ENCODE measurements at regions not wholly inside any gene's neighbourhood (a gene's known extent, or its start where the extent isn't known, plus 50 kb on each side); places are given as distances from the start of the nearest gene placed in this dataset.
A peak's percentile ranks its signal among the peaks of the same experiment; 100 is the strongest.
"Not testable (repeated sequence)": the region's sequence is repeated elsewhere in the genome, so short reads cannot be mapped to it uniquely, and the experiment has no call there.

DNA sequence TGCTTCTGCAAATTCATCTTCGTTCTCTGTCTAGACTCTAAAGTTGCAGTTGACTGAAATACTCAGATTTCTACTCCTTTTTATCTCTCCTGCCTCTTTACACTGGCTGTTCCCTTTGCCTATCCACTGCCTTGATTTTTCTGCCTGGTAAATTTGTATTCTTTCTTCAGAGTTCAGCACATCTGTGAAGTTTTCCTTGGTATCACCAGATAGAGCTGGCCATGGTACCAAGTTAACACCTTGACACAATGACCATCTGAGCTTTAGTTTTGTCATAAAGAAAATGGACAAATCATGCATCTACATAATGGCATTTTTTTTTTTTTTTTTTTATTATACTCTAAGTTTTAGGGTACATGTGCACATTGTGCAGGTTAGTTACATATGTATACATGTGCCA, 143.0 kb downstream of the PPP1R3A start:
- DNase-seq = no peak

DNA sequence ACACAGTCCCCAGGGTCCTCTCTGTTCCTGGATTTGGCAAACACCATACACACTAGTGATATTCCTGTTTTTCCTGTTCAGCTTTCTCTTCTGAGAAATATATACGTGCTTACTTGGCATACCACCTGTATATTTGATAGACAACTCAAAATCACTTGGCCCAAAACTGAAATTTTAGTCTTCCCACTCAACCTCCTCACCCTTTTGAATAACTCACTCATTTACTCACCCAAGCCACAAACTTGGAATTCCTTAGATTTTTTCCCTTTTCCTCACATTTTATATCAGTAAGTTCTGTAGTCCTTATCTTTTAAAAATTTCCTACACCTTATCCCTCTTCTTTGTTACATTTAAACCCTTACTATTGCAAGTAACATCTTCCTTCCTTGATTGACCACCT, 143.4 kb downstream of the PPP1R3A start:
- DNase-seq = no peak

DNA sequence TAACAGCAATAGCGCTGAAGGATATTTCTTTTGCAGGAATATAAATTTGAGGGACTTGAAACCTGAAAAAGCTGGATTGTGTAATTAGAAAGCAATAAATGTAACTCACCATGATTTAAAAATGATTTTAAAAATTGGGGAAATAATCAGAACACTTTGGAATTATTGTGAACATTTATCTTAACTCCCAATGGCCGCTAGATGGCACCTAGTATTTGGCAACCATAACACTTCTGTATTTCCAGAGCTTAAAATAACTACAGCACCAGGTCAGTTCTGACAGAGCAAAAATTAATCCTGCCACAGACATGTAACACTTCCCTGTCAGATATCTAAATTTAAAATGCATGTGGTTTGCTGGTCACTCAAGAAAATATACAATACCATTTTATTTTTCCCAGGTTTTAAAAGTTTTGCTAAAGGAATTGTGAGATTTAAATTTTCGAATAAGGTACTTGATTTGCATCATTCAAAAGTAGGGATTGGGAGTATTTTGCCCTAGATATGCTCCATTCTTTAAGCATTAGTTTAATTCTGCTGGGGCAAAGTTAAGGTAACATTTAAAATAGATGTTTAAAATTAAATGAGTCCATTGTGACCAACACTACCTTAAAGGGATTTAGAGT, 144.5 kb downstream of the PPP1R3A start:
- DNase-seq = no peak

GRCh38 chr7:113770146-113770738, 148.6 kb downstream of the PPP1R3A start:
- DNase-seq = no peak

GRCh38 chr7:113768387-113768786, 150.4 kb downstream of the PPP1R3A start:
- DNase-seq = no peak

- DNase-seq = no peak
These were observed 154.3 kb downstream of the PPP1R3A start for GRCh38 chr7:113764401-113765035.

GRCh38 chr7:113763226-113763625, 155.6 kb downstream of the PPP1R3A start:
- no peak for DNase-seq

DNA sequence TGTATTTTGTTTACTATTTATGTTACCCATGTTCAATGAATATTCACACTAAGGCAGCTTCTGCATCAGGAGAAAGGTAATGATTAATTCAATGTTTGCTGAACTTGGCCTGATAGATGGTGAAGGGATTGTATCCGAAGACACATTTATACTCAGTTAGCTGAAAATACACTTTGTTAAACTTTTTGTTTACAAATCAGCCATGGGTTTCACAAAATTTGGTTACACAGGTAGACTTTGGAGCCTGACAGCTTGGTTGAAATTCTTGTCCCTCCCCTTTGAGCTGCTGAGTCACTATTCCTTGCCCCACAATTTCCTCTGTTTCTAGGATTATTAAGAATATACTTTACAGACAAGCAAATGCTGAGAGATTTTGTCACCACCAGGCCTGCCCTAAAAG, 162.6 kb downstream of the PPP1R3A start:
- no peak for DNase-seq

DNA sequence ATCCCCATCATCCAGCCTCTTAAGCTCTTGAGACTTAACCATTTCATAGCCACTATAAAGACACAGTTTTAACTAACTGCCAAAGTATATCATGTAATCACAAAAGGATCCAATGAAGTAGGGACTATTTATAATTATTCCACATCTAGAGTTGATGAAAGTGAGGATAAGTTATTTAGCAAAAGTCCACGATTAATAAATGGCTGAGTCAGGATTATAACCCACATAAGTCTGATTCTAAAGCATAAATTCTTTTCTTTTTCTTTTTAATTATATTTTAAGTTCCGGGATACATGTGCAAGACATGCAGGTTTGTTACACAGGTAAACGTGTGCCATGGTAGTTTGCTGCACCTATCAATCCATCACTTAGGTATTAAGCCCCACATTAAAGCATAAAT, 166.1 kb downstream of the PPP1R3A start:
- no peak for DNase-seq

DNA sequence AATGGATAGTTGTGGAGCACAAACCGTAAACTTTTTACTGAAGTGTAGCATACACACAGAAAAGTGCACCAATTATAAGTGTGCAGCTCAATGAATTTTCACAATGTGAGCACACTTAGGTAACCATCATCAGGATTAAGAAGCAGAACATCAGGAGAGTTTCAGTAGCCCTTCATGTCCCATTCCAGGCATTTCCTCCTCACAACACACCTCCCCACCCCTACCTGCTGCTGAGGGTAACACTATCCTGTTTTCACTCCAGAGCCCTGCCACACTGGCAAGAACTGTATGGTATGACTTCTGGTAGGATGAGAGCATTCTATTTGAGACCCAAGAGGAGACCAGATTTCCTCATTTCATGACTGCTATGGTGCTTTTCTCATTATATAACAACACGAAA, 166.5 kb downstream of the PPP1R3A start:
- no peak for DNase-seq

- DNase-seq = no peak
These were observed 167.3 kb downstream of the PPP1R3A start for GRCh38 chr7:113751547-113751946.

GRCh38 chr7:113748385-113748784, 170.4 kb downstream of the PPP1R3A start:
- DNase-seq = not testable (repeated sequence)

DNA sequence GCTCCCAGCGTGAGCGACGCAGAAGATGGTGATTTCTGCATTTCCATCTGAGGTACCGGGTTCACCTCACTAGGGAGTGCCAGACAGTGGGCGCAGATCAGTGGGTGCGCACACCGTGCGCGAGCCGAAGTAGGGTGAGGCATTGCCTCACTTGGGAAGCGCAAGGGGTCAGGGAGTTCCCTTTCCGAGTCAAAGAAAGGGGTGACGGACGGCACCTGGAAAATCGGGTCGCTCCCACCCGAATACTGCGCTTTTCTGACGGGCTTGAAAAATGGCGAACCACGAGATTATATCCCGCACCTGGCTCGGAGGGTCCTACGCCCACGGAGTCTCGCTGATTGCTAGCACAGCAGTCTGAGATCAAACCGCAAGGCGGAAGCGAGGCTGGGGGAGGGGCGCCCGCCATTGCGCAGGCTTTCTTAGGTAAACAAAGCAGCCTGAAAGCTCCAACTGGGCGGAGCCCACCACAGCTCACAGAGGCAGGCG, 175.8 kb downstream of the PPP1R3A start:
- not testable (repeated sequence) for DNase-seq

DNA sequence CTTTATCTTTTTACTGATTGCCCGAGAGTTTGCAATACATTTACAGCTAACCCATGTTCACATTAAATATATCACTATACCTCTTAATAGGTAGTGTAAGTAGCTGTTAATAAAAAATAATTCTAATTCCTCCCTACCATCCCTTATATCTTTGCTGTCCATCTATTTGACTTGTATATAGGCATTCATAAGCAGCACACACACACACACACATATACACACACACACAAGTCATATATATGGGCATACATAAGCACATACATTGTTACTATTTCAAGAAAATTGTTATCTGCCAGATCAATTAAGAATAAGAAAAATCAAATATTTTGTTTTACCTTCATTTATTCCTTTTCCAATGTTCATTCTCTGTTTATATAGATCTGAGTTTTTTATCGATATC, 176.4 kb downstream of the PPP1R3A start:
- DNase-seq = no peak

- no peak for DNase-seq
These were observed 187.2 kb downstream of the PPP1R3A start for GRCh38 chr7:113731571-113731970.

DNA sequence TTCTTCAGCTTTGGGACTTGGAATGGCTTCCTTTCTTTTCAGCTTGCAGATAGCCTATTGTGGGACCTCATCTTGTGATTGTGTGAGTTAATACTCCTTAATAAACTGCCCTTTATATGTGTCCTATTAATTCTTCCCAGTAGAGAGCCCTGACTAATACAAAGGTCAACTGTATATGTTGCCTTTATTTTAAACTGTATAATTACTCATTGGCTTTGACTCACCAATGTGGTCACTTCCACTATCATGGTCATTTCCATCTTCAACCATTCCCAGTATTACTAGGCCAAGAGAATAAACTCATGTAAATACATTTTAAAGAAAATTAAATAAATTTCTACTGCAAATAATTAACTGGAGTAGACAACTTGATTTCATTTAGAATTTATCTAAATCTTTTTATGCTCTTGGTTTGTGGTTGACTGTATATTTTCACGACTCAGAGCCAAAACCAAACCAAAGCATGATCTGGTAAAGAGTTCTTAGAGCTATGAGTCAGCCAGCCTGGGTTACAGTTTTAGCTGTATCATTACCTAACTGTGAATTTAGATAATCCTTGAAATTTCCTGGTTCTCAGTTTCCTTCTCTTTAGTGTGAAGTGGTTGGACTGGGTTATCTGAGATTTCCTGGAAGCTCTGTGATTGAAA, 188.4 kb downstream of the PPP1R3A start:
- no peak for DNase-seq

GRCh38 chr7:113727486-113727885, 191.3 kb downstream of the PPP1R3A start:
- no peak for DNase-seq

DNA sequence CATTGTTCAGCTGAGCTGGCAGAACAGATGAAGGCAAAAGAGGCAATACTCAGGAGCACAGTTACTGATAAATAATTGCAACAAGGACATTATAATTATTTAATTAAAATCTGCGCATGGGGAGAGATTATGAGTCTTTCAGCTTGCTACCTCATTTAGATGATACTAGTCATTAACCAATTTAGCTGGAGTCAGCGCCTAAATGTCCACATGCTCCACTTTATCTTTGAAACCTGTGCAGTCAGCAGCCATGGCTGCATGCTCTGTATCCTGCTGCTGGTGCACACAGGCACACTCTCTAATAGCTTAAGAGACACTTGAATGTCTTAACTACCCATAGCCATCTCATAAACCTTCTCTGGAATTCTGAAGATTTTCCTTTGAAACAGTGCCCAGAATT, 196.8 kb downstream of the PPP1R3A start:
- DNase-seq = no peak

GRCh38 chr7:113717739-113718138, 201.1 kb downstream of the PPP1R3A start:
- DNase-seq = no peak

DNA sequence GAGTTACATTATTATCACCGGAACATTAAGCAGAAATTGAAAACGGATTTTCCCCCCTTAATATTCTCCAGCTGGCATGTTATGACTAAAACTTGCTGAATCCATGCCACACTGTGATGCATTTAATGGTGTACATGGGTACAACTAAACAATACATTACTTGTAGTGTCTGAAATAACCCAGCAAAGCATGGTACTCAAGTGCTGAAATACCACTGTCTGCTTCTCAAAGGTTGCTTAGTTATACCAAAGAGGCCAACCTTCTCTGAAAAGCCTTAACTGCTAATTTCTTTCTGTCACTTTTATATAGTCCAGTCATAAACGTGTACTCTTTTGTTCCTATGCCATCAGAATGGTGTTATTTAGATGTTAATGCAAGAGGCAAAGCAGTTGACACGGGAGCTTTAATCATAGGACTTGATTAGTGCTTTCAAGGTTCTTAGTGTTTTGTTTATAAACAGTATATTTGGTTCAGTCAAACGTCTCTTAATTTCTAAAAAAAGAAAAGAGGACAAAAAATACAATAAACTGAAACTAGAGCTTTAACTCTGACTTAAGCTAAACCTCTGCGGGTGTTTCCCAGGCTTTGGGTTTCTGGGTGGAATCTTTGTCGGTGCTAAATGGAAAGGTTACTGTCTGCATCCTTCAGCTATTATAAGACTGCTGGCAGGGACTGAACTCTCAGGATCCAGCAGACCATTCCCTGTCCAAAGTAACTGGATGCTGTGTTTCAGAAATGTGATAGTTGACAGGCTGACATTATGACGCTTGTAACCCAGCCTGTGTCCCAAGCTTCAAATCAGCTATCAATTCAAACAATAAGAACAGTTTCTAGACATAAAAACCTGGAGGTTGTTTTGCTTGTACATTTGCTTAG, 202.6 kb downstream of the PPP1R3A start:
- no peak for DNase-seq

GRCh38 chr7:113715262-113715661, 203.5 kb downstream of the PPP1R3A start:
- no peak for DNase-seq

- DNase-seq = peak; percentile 41
These were observed 208.3 kb downstream of the PPP1R3A start for GRCh38 chr7:113710310-113711096.
